HL-60 (cell line): ENCODE measurements at regions not wholly inside any gene's neighbourhood (a gene's known extent, or its start where the extent isn't known, plus 50 kb on each side); places are given as distances from the start of the nearest gene placed in this dataset.
"Not testable (repeated sequence)": the region's sequence is repeated elsewhere in the genome, so short reads cannot be mapped to it uniquely, and the experiment has no call there.

ENCODE experiments used
- DNase-seq, 2 experiments: peaks; one replicate each; pipeline ENCODE4 v3.0.0-alpha.2; 2010 to 2020; ENCODE audit warnings: low read depth in 1 of 2, low spot score in 1 of 2
- H3K27ac ChIP-seq: fragments of 250-450 bp; sonication (Bioruptor Pico); replicated peaks from 2 replicates; pipeline ENCODE4 v1.5.1; 2020; ENCODE audit warnings: mild to moderate bottlenecking, moderate library complexity
- H3K27me3 ChIP-seq: fragments of 250-450 bp; sonication (Bioruptor Pico); 2 replicates; pipeline ENCODE4 v1.5.1; 2021; ENCODE audit warnings: mild to moderate bottlenecking, moderate library complexity; ENCODE audit not compliant: insufficient read depth, poor library complexity, severe bottlenecking
- H3K4me3 ChIP-seq: replicated peaks from 2 replicates; pipeline ENCODE4 v1.5.1; 2011; ENCODE audit warnings: mild to moderate bottlenecking, control low read depth, low read length; ENCODE audit not compliant: insufficient read depth
- CTCF ChIP-seq: IDR thresholded peaks from one replicate; pipeline ENCODE4 v1.5.1; 2011; ENCODE audit warnings: low read length, control low read depth, inconsistent platforms; ENCODE audit not compliant: insufficient read depth
- GABPA ChIP-seq: IDR thresholded peaks from 2 replicates; pipeline ENCODE4 v1.6.1; 2012; ENCODE audit warnings: low read depth
- POLR2AphosphoS5 ChIP-seq: IDR thresholded peaks from 2 replicates; pipeline ENCODE4 v1.6.1; 2012; ENCODE audit warnings: low read depth
- REST ChIP-seq: IDR thresholded peaks from 2 replicates; pipeline ENCODE4 v1.6.1; 2012; ENCODE audit warnings: low read depth; ENCODE audit not compliant: insufficient replicate concordance
- SPI1 ChIP-seq: IDR thresholded peaks from 2 replicates; pipeline ENCODE4 v1.6.1; 2012; ENCODE audit warnings: low read depth, mild to moderate bottlenecking, borderline replicate concordance

GRCh38 chr10:43998021-43998809, 349.5 kb upstream of the ZNF32 start:
- TF ChIP-seq CTCF (no peak), REST (no peak), GABPA (no peak), SPI1 (no peak), POLR2AphosphoS5 (no peak)
- Histone ChIP-seq H3K4me3 (no peak overlapping the region), H3K27me3 (no peaks in the 10 kb centered on the region), H3K27ac (no peak overlapping the region)
- DNase-seq, result no peak

GRCh38 chr10:43997330-43997729, 348.6 kb upstream of the ZNF32 start:
- no peak overlapping the region for H3K27ac ChIP-seq
- no peak for DNase-seq
- no peak for TF ChIP-seq SPI1
- TF ChIP-seq REST, result no peak
- no peak for TF ChIP-seq GABPA
- no peak for TF ChIP-seq CTCF
- no peak for TF ChIP-seq POLR2AphosphoS5
- H3K4me3 ChIP-seq, result no peak overlapping the region
- H3K27me3 ChIP-seq, result no peaks in the 10 kb centered on the region

GRCh38 chr10:43994539-43994938, 345.9 kb upstream of the ZNF32 start:
- no peaks in the 10 kb centered on the region for H3K27me3 ChIP-seq
- no peak overlapping the region for H3K27ac ChIP-seq
- H3K4me3 ChIP-seq, result no peak overlapping the region
- no peak for DNase-seq
- TF ChIP-seq GABPA (no peak), SPI1 (no peak), REST (no peak), CTCF (no peak)

GRCh38 chr10:43992816-43993215, 344.1 kb upstream of the ZNF32 start:
- DNase-seq, result not testable (repeated sequence)

More at GRCh38 chr10:43992816-43993215, 344.1 kb upstream of the ZNF32 start:
- H3K27me3 ChIP-seq, H3K4me3 ChIP-seq, H3K27ac ChIP-seq: not testable (repeated sequence)
